ENCODE measurements at regions not wholly inside any gene's neighbourhood (a gene's known extent, or its start where the extent isn't known, plus 50 kb on each side); places are given as distances from the start of the nearest gene placed in this dataset.

GRCh38 chr20:48230216-48230615 lies 444.9 kb upstream of the SULF2 start:
- Histone ChIP-seq H3K36me3 (no peaks in the 10 kb centered on the region), H3K4me3 (no peak overlapping the region), H3K9me3 (peaks cover 0 to 6% (median 0%) of the 10 kb centered on the region in 4 donors), H3K27ac (replicated peaks in 1 of 4) (no peak overlapping the region), H3K27me3 (no peaks in the 10 kb centered on the region), H3K4me1 (no peaks in the 10 kb centered on the region)
- WGBS = 83% methylated on average over 5 of the region's 5 CpGs
- TF ChIP-seq CTCF (IDR thresholded peaks at IDR 0.05) (no peak), POLR2AphosphoS5 (IDR thresholded peaks at IDR 0.05) (no peak), EP300 (IDR thresholded peaks at IDR 0.05) (no peak), POLR2A (IDR thresholded peaks at IDR 0.05; ENCODE audit: low read depth) (no peak)
- intact Hi-C loops (cut with DNase I) = no loop called here
- no peak for DNase-seq (ENCODE audit: extremely low spot score)

- H3K27me3 ChIP-seq = no peaks in the 10 kb centered on the region
- no peak for DNase-seq (ENCODE audit: extremely low spot score)
- WGBS = 80% methylated on average over 5 of the region's 5 CpGs
- no peaks in the 10 kb centered on the region for H3K4me1 ChIP-seq
- no peaks in the 10 kb centered on the region for H3K36me3 ChIP-seq
- intact Hi-C loops (cut with DNase I) = no loop called here
- no peak overlapping the region for H3K4me3 ChIP-seq
- H3K27ac ChIP-seq (replicated peaks in 1 of 4) = no peak overlapping the region
- H3K9me3 ChIP-seq = peaks cover 0 to 6% (median 0%) of the 10 kb centered on the region in 4 donors
- no peak for TF ChIP-seq EP300 (IDR thresholded peaks at IDR 0.05)
- no peak for TF ChIP-seq POLR2A (IDR thresholded peaks at IDR 0.05; ENCODE audit: low read depth)
- no peak for TF ChIP-seq POLR2AphosphoS5 (IDR thresholded peaks at IDR 0.05)
- TF ChIP-seq CTCF (IDR thresholded peaks at IDR 0.05) = no peak
These were observed 442.1 kb upstream of the SULF2 start for GRCh38 chr20:48227381-48227780.

- Histone ChIP-seq H3K4me3 (no peak overlapping the region), H3K4me1 (no peaks in the 10 kb centered on the region), H3K9me3 (peaks cover 0 to 6% (median 0%) of the 10 kb centered on the region in 4 donors), H3K27ac (replicated peaks in 1 of 4) (no peak overlapping the region), H3K36me3 (no peaks in the 10 kb centered on the region), H3K27me3 (no peaks in the 10 kb centered on the region)
- TF ChIP-seq POLR2A (IDR thresholded peaks at IDR 0.05; ENCODE audit: low read depth) (no peak), POLR2AphosphoS5 (IDR thresholded peaks at IDR 0.05) (no peak), CTCF (IDR thresholded peaks at IDR 0.05) (no peak), EP300 (IDR thresholded peaks at IDR 0.05) (no peak)
- no peak for DNase-seq (ENCODE audit: extremely low spot score)
- intact Hi-C loops (cut with DNase I) = no loop called here
- 96% methylated on average over 5 of the region's 5 CpGs for WGBS
These were observed 441.4 kb upstream of the SULF2 start for GRCh38 chr20:48226642-48227041.

- no peak for DNase-seq (ENCODE audit: extremely low spot score)
- TF ChIP-seq POLR2A (IDR thresholded peaks at IDR 0.05; ENCODE audit: low read depth) (no peak), POLR2AphosphoS5 (IDR thresholded peaks at IDR 0.05) (no peak), CTCF (IDR thresholded peaks at IDR 0.05) (no peak), EP300 (IDR thresholded peaks at IDR 0.05) (no peak)
- no peaks in the 10 kb centered on the region for H3K36me3 ChIP-seq
- WGBS = 72% methylated on average over 5 of the region's 6 CpGs
- intact Hi-C loops (cut with DNase I) = no loop called here
- H3K4me3 ChIP-seq = no peak overlapping the region
- H3K27me3 ChIP-seq = no peaks in the 10 kb centered on the region
- no peaks in the 10 kb centered on the region for H3K4me1 ChIP-seq
- no peaks in the 10 kb centered on the region for H3K9me3 ChIP-seq
- no peak overlapping the region for H3K27ac ChIP-seq (replicated peaks in 1 of 4)
These were observed 439.3 kb upstream of the SULF2 start for GRCh38 chr20:48224533-48225050.

GRCh38 chr20:48223715-48224114 lies 438.4 kb upstream of the SULF2 start:
- Histone ChIP-seq H3K4me1 (no peaks in the 10 kb centered on the region), H3K9me3 (no peaks in the 10 kb centered on the region), H3K36me3 (no peaks in the 10 kb centered on the region), H3K27me3 (no peaks in the 10 kb centered on the region), H3K27ac (replicated peaks in 1 of 4) (no peak overlapping the region), H3K4me3 (no peak overlapping the region)
- 88% methylated on average over 14 of the region's 14 CpGs for WGBS
- no peak for DNase-seq (ENCODE audit: extremely low spot score)
- TF ChIP-seq EP300 (IDR thresholded peaks at IDR 0.05) (no peak), POLR2A (IDR thresholded peaks at IDR 0.05; ENCODE audit: low read depth) (no peak)
- intact Hi-C loops (cut with DNase I) = no loop called here
